ENCODE measurements at regions not wholly inside any gene's neighbourhood (a gene's known extent, or its start where the extent isn't known, plus 50 kb on each side); places are given as distances from the start of the nearest gene placed in this dataset.

DNA sequence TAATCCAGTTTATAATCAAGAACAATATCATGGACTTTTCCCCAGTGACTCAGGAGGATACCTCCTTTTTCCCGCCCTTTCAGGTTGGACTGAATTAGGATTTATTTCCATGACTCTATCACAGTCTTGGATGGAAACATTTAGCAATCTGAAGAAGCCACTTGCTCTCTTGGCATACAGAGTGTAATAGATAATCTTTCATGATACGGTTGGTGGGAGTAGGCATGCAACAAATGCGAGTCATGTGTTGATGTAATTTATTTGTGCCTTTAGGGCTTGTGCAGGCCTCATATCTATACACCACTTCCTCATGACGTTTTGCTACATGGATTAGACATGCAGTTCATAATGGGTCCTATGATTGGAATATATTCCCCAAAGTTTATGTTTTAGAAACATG lies 54.2 kb upstream of the MCTP2 start:
- DNase-seq (no peak), ATAC-seq (no peak)
- in situ Hi-C loops (cut with MboI; ENCODE audit: low sequenced_read_pairs in 4 of 4) (no loop called here), intact Hi-C loops (cut with DNase I; ENCODE audit: low total_unique reads) (no loop called here)
- Histone ChIP-seq H3K4me3 (no peak overlapping the region), H3K27me3 (no peaks in the 10 kb centered on the region), H3K27ac (no peak overlapping the region), H3K36me3 (no peaks in the 10 kb centered on the region), H3K4me1 (no peaks in the 10 kb centered on the region), H3K9me3 (no peaks in the 10 kb centered on the region)
- no peak for TF ChIP-seq POLR2A (IDR thresholded peaks at IDR 0.05)
- no peak for TF ChIP-seq CTCF (IDR thresholded peaks at IDR 0.05 in 4 of 5, conservative IDR thresholded peaks at IDR 0.05 in 1 of 5)

DNA sequence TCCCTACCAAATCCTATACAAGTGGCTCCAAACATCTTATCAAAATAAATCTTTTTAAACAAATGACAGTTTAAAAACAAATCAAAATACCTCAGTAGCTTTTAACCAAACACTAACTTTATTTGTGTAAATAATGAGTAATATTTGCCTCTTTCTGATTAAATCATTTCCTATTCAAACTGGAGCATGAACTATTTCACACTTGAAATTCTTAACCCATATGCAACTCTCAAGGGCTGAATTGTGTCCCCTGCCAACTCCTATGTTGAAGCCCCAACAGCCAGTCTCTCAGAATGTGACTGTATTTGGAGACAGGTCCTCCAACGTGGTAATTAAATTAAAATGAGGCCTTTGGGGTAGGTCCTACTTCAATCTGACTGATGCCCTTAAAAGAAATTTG lies 55.9 kb upstream of the MCTP2 start:
- no peak for ATAC-seq
- no peak for TF ChIP-seq POLR2A (IDR thresholded peaks at IDR 0.05)
- TF ChIP-seq CTCF (IDR thresholded peaks at IDR 0.05 in 4 of 5, conservative IDR thresholded peaks at IDR 0.05 in 1 of 5), result no peak
- no peak overlapping the region for H3K4me3 ChIP-seq
- H3K9me3 ChIP-seq, result no peaks in the 10 kb centered on the region
- no peaks in the 10 kb centered on the region for H3K36me3 ChIP-seq
- intact Hi-C loops (cut with DNase I; ENCODE audit: low total_unique reads) (no loop called here), in situ Hi-C loops (cut with MboI; ENCODE audit: low sequenced_read_pairs in 4 of 4) (no loop called here)
- H3K27me3 ChIP-seq, result no peaks in the 10 kb centered on the region
- DNase-seq, result no peak
- no peaks in the 10 kb centered on the region for H3K4me1 ChIP-seq
- no peak overlapping the region for H3K27ac ChIP-seq

- no peak overlapping the region for H3K4me3 ChIP-seq
- no peak for TF ChIP-seq POLR2A (IDR thresholded peaks at IDR 0.05)
- no peak for TF ChIP-seq CTCF (IDR thresholded peaks at IDR 0.05 in 4 of 5, conservative IDR thresholded peaks at IDR 0.05 in 1 of 5)
- H3K36me3 ChIP-seq, result no peaks in the 10 kb centered on the region
- H3K9me3 ChIP-seq, result no peaks in the 10 kb centered on the region
- H3K27me3 ChIP-seq, result no peaks in the 10 kb centered on the region
- in situ Hi-C loops (cut with MboI; ENCODE audit: low sequenced_read_pairs in 4 of 4) (no loop called here), intact Hi-C loops (cut with DNase I; ENCODE audit: low total_unique reads) (no loop called here)
- DNase-seq, result no peak
- no peaks in the 10 kb centered on the region for H3K4me1 ChIP-seq
- H3K27ac ChIP-seq, result no peak overlapping the region
- ATAC-seq, result no peak
Measured at GRCh38 chr15:94174399-94174802, 57.0 kb upstream of the MCTP2 start.

GRCh38 chr15:94168250-94168649 lies 63.1 kb upstream of the MCTP2 start:
- H3K4me1 ChIP-seq, result no peaks in the 10 kb centered on the region
- in situ Hi-C loops (cut with MboI; ENCODE audit: low sequenced_read_pairs in 4 of 4), result loop anchor here in 2 of 4 donors (5.0 to 10.0 kb wide), 2 partner anchors 147 to 159 kb away; no protein-coding TSS in a partner anchor
- no peaks in the 10 kb centered on the region for H3K36me3 ChIP-seq
- H3K27ac ChIP-seq, result no peak overlapping the region
- intact Hi-C loops (cut with DNase I; ENCODE audit: low total_unique reads), result no loop called here
- TF ChIP-seq POLR2A (IDR thresholded peaks at IDR 0.05) (no peak), CTCF (IDR thresholded peaks at IDR 0.05 in 4 of 5, conservative IDR thresholded peaks at IDR 0.05 in 1 of 5) (no peak)
- DNase-seq, result no peak
- no peak overlapping the region for H3K4me3 ChIP-seq
- H3K27me3 ChIP-seq, result no peaks in the 10 kb centered on the region
- H3K9me3 ChIP-seq, result no peaks in the 10 kb centered on the region
- no peak for ATAC-seq

- H3K36me3 ChIP-seq, result no peaks in the 10 kb centered on the region
- no peak overlapping the region for H3K27ac ChIP-seq
- intact Hi-C loops (cut with DNase I; ENCODE audit: low total_unique reads) (loop anchor here (2.0 kb wide), 1 partner anchor 160 kb away; no protein-coding TSS in a partner anchor), in situ Hi-C loops (cut with MboI; ENCODE audit: low sequenced_read_pairs in 4 of 4) (loop anchor here in 2 of 4 donors (5.0 to 10.0 kb wide), 2 partner anchors 150 to 162 kb away; no protein-coding TSS in a partner anchor)
- no peak for DNase-seq
- TF ChIP-seq CTCF (IDR thresholded peaks at IDR 0.05 in 4 of 5, conservative IDR thresholded peaks at IDR 0.05 in 1 of 5), result no peak
- TF ChIP-seq POLR2A (IDR thresholded peaks at IDR 0.05), result no peak
- no peaks in the 10 kb centered on the region for H3K9me3 ChIP-seq
- H3K27me3 ChIP-seq, result no peaks in the 10 kb centered on the region
- no peaks in the 10 kb centered on the region for H3K4me1 ChIP-seq
- H3K4me3 ChIP-seq, result no peak overlapping the region
- no peak for ATAC-seq
Measured at GRCh38 chr15:94164971-94165370, 66.4 kb upstream of the MCTP2 start.

Data from gastrocnemius medialis (tissue), 4 donors.